Epidermal melanocyte (primary cell): ENCODE measurements at regions not wholly inside any gene's neighbourhood (a gene's known extent, or its start where the extent isn't known, plus 50 kb on each side); places are given as distances from the start of the nearest gene placed in this dataset.
"Not testable (repeated sequence)": the region's sequence is repeated elsewhere in the genome, so short reads cannot be mapped to it uniquely, and the experiment has no call there.

ENCODE experiments used
- DNase-seq: peaks from one replicate; pipeline ENCODE4 v3.0.0; 2011; ENCODE audit warnings: low spot score; ENCODE audit not compliant: insufficient read length

GRCh38 chr4:120316416-120316815, 249.8 kb upstream of the MAD2L1 start:
- no peak for DNase-seq

DNA sequence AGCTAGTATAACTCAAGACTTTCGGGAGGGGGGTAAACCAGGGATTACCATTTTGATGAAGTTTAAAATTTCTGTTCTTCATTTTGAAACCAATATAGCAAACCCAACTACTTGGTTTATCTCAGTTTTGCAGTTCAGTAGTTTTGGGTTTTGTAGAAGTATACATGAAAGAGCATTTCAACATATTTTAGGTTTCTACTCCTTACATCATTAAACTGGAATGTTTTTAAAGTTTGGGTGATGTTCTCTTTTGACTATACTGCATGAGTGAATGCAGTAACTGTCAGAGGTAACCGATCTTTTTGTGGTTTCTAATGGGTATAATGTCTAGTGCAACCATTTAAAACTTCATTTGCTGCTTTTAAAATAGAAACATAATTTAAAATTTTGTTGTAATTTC, 248.3 kb upstream of the MAD2L1 start:
- no peak for DNase-seq

DNA sequence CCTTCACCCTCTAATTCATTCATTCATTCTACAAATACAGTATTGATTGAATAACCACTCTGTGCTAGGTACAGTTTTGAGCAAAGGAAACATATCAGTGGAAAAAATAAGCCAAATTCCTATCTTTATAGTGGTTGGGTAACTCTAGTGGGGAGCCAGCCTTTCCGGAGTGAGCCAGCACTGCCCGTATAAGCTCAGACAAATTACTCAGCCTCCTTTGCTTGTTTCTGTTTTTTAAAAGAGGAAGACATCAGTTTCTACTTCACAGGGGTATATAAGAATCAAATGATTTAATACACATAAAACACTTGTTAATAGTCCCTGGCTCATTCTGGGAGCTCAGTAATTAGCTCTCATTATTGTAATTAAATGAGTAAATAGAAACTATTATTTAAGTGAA, 238.2 kb upstream of the MAD2L1 start:
- DNase-seq, result no peak

DNA sequence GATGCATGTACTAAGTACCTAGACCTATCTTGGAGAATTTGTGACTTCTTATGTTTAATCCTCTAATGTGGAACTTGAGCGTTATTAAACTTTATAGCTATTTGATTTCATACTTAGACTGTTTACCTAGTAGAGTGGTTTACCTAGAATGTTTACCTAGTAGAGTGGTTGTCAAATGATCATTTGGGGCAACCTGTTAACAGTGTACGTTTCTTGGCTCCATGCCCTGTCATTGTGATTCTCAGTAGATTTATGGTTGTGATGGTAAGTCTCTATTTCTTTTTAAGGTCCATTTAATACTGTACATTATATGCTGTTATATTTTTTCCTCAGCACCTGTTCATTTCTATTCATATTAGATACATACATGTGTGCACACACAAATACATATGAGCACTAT, 233.0 kb upstream of the MAD2L1 start:
- no peak for DNase-seq

DNA sequence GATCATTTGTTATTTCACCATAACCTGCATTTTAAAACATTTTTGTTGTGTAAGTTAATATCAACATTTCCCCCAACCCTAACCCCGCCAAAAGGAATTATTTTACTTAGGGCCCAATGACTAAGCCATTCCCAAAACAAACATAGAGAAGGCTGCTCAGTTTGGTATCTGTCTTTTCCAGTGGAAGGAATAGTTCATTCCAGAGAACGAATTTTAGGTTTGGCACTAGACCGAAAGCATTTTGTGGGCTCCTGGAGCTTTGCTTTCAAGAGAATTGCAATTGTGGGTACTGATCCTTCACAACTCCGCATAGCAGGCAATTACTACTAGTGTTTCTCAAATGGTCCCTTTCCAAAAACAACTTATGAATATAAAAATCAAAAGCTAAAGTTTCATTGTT, 226.7 kb upstream of the MAD2L1 start:
- no peak for DNase-seq

DNA sequence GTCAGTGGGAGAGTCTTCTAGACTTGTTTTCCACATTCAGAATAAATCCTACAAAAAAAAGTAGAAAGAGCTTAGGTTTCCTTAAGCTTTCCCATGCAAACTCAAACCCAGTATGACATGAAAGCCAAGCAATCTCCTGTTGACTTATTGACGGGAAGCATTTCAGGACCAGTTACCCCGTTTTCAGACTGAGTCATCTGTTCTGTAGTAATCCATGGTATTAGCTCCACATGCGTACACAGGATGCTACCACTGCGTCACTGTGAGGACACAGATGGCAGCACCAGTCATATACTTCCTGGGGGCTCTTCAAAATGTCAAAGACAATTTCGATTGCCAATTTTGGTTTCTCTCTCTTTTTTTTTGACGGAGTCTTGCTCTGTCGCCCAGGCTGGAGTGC, 224.9 kb upstream of the MAD2L1 start:
- no peak for DNase-seq

- DNase-seq, result no peak
Measured at GRCh38 chr4:120290553-120290952, 223.9 kb upstream of the MAD2L1 start.

- no peak for DNase-seq
Measured at GRCh38 chr4:120286813-120287212, 220.2 kb upstream of the MAD2L1 start.

GRCh38 chr4:120281581-120281980, 214.9 kb upstream of the MAD2L1 start:
- DNase-seq, result no peak

DNA sequence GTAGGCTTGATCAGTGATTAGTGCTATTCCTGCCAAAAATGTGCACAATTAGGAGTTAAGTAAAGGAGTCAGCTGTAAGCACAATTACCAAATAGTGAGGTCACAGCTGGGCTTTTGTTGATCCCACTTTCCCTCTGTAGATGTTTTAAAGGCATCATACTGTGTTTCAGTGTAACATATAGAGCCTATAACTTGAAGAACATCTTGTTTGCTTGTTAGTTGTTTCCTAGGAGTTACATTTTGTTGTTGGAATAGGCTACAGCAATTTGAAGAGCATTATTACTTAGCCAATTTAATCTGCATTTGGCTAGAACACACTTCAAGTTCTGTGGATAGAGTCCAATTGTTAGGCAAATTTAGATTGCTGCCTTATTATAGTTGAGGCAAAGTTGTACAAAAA, 210.7 kb upstream of the MAD2L1 start:
- no peak for DNase-seq

GRCh38 chr4:120266602-120267001, 200.0 kb upstream of the MAD2L1 start:
- no peak for DNase-seq

DNA sequence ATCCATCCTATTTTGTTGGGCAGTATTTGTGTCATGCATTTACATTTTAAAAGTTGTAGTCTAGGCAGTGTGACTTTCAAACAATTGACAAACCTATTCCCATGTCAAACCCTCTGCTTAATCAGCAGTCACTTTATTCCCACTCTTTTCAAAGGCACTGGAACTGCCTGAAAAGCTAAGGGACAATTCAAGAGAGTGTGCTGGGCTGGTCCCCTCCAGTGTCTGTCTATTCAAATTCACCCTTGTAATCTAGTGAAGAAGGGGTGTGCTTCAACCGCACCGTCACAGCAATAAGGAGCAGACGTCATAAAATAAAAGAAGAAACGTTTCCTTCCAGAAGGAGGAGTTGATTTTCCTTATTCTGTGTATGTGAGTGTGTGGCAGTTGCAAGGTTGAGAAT, 197.0 kb upstream of the MAD2L1 start:
- DNase-seq, result no peak

GRCh38 chr4:120261117-120261516, 194.5 kb upstream of the MAD2L1 start:
- DNase-seq, result no peak

DNA sequence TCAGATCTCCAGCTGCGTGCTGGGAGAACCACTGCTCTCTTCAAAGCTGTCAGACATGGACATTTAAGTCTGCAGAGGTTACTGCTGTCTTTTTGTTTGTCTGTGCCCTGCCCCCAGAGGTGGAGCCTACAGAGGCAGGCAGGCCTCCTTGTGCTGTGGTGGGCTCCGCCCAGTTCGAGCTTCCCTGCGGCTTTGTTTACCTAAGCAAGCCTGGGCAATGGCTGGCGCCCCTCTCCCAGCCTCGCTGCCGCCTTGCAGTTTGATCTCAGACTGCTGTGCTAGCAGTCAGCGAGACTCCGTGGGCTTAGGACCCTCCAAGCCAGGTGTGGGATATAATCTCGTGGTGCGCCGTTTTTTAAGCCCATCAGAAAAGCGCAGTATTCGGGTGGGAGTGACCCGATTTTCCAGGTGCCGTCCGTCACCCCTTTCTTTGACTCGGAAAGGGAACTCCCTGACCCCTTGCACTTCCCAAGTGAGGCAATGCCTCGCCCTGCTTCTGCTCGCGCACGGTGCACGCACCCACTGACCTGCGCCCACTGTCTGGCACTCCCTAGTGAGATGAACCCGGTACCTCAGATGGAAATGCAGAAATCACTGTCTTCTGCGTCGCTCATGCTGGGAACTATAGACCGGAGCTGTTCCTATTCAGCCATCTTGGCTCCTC, 189.6 kb upstream of the MAD2L1 start:
- DNase-seq, result not testable (repeated sequence)

- no peak for DNase-seq
Measured at GRCh38 chr4:120238277-120238973, 171.8 kb upstream of the MAD2L1 start.

- no peak for DNase-seq
Measured at GRCh38 chr4:120236873-120237272, 170.2 kb upstream of the MAD2L1 start.

DNA sequence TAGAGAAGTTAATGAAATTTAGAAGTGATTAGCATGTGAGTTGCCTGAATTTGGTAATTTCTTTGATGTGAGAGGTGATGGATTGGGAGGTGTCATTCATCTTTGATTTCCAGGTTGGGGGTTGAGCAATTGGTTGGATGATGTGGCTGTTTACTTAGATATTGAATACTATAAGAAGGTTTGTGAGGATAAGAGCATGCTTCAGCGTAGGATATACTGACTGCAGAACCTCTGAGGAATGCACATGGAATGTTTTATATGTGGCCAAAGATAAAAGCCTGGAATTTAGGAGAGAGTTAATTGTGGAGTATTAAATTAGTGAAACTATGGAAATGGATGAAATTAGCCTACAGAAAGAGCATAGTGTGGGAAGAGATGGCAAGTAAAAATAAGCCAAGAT, 165.4 kb upstream of the MAD2L1 start:
- DNase-seq, result no peak

DNA sequence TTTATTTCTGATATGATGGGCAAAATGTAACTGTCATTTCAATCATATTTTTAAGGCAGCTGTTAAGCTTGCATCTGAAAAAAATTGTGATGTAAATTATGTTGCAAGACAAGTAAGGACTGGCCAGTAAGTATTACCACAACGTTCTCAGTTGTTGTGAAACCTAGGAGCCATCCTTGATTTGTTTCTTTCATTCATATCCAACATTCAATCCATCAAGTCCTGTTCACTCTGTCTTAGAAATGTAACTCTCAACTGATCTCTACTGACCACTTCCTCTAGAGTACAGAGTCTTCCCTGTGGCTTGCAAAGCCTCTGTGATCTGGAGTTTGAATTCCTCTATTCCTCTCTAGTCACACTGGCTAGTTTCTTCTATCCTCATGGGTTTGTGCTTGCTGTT, 161.4 kb upstream of the MAD2L1 start:
- no peak for DNase-seq

GRCh38 chr4:120227554-120227953, 160.9 kb upstream of the MAD2L1 start:
- DNase-seq, result no peak

- no peak for DNase-seq
Measured at GRCh38 chr4:120225527-120225926, 158.9 kb upstream of the MAD2L1 start.

- DNase-seq, result no peak
Measured at GRCh38 chr4:120218981-120219380, 152.3 kb upstream of the MAD2L1 start.

DNA sequence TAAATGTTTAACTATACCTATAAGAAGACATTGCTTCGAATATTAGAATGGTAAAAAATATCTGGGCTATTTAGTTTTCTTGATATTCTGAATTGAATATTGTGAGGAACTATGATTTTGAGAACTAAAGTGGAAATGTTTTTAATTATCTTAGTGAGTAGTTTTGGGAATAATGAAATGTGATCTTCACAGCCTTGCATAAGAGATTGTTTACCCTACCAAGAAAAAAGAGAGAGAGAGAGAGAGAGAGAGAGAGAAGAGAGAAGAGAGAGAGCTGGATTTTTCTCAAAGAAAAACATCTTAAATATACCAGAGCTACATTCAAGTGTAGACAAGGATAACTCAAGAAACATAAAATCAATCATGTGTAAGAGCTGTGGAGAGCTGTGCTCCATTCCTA, 148.7 kb upstream of the MAD2L1 start:
- DNase-seq, result no peak

DNA sequence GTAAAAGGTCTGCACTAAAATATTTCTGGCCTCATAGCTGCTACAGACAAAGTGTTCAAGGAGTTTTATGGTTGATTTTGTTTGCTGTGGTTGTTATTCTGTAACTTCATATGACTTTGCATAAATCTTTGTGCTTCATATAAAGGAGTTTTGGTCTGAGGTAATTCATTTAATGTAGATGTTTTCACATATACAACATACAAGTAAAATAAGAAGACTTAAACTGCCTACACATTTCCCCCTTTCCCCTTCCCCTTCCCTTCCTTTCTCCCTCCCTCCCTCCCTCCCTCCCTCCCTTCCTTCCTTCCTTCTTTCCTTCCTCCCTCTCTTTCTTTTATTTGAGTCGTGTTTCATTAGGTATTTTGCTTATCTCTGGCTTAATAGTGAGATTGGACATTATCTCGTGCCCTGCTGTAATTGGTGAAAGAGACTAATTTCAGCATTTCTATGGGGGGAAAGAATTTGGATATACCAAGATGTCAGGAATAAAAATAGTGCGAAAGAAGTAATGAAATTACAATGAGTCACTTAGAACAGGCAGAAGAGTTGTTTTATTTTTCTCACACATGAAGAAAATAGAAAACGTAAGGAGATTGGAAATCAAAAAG, 144.9 kb upstream of the MAD2L1 start:
- DNase-seq, result no peak
